ENCODE measurements at regions not wholly inside any gene's neighbourhood (a gene's known extent, or its start where the extent isn't known, plus 50 kb on each side); places are given as distances from the start of the nearest gene placed in this dataset.
A peak's percentile ranks its signal among the peaks of the same experiment; 100 is the strongest.

DNA sequence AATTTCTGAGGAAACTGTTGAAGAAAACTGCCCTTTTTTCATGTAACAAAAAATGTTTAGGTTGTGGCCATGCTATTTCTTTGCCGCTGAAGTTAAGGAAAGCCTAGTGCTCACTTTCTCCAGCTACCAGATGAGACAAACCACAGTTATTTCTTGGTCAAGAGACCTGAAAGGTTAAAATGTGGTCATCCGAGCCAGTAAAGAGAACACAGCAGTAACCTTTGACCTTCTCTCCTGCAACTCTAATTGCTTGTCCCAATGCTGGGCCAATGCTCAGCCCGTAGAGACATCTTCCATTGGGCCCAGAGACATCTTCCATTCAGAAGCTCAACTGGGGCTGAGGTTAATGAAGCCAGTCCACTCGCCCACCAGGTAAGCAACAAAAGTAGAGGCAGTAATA lies 109.8 kb upstream of the CPSF6 start:
- no peaks in the 10 kb centered on the region for H3K36me3 Mint-ChIP-seq
- no peak overlapping the region for H3K4me3 Mint-ChIP-seq
- peaks cover 1% of the 10 kb centered on the region for H3K27me3 Mint-ChIP-seq
- H3K9me3 Mint-ChIP-seq = no peaks in the 10 kb centered on the region
- ATAC-seq (ENCODE audit: low read depth) = no peak
- no peak overlapping the region for H3K27ac Mint-ChIP-seq
- H3K4me1 Mint-ChIP-seq = no peaks in the 10 kb centered on the region
- no peak for DNase-seq (ENCODE audit: low spot score in 2 of 2)

DNA sequence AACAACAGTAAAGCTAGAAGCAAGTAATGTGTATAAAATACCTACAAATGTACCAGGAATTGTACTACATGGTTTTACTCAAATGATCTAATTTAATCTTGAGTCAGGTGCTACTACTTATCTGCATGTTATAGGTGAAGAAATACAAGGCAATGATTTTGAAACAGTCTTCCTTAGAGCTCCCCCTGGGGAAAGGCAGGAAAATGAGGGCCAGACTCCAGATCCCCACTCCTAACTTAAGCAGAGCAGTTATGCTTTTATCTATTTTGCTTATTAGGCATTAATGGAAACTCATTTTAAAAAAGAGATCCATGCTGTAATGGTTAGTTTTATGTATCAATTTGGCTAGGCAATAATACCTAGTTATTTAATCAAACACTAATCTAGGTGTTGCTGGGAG lies 109.3 kb upstream of the CPSF6 start:
- DNase-seq (ENCODE audit: low spot score in 2 of 2) = no peak
- no peaks in the 10 kb centered on the region for H3K9me3 Mint-ChIP-seq
- ATAC-seq (ENCODE audit: low read depth) = no peak
- no peaks in the 10 kb centered on the region for H3K4me1 Mint-ChIP-seq
- H3K4me3 Mint-ChIP-seq = no peak overlapping the region
- H3K27ac Mint-ChIP-seq = no peak overlapping the region
- H3K36me3 Mint-ChIP-seq = no peaks in the 10 kb centered on the region
- peaks cover 1% of the 10 kb centered on the region for H3K27me3 Mint-ChIP-seq

DNA sequence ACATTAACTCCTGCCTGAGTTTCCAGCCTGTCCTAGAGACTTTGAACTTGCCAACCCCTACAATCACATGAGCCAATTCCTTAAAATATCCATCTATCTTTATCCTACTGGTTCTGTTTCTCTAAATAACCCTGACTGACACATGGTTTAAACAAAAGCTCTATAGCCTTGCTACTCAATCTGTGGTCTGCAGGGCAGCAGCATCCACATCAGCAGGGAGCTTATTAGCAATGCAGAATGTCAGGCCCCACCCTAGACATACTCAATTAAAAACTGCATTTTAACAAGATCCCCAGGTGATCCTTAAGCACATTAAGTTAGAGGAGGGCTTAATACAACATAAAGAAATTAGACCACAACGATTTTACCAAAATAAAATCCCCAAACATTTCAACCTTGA lies 108.3 kb upstream of the CPSF6 start:
- H3K4me3 Mint-ChIP-seq = no peak overlapping the region
- H3K27ac Mint-ChIP-seq = no peak overlapping the region
- H3K4me1 Mint-ChIP-seq = no peaks in the 10 kb centered on the region
- no peaks in the 10 kb centered on the region for H3K36me3 Mint-ChIP-seq
- ATAC-seq (ENCODE audit: low read depth) (no peak), DNase-seq (ENCODE audit: low spot score in 2 of 2) (no peak)
- H3K9me3 Mint-ChIP-seq = no peaks in the 10 kb centered on the region
- H3K27me3 Mint-ChIP-seq = peaks cover 1% of the 10 kb centered on the region

DNA sequence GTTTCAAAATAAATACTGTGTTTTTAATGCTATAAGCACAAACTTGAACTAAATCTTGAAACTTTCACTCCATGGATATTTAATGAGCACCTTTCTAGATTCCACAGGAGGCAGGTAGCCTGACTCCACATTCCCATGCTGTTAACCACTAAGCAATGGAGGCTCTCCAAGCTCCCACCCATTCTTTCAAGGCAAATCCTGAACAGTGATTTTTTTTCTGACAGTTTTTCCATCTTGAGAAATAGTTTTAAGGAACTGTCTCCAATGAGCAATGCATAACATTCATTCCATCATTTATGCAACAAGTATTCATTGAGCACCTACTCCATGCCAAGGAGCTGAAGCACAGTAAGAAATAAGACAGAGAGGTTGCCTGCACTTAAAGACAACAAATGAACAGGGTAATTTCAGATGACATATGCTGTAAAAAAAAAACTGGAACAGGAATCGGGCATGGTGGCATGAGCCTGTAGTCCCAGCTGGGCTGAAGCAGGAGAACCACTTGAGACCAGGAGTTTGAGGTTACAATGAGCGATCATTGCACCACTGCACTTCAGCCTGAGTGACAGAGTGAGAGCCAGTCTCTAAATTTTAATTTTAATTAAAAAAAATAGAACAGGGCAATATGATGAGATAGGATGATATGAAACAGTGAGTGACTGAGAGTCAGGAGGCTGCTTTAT lies 102.3 kb upstream of the CPSF6 start:
- no peak for DNase-seq (ENCODE audit: low spot score in 2 of 2)
- Mint-ChIP-seq H3K27ac (no peak overlapping the region), H3K36me3 (peaks cover 7% of the 10 kb centered on the region), H3K27me3 (peaks cover 8% of the 10 kb centered on the region), H3K4me3 (no peak overlapping the region), H3K4me1 (no peaks in the 10 kb centered on the region), H3K9me3 (peaks cover 11% of the 10 kb centered on the region)
- no peak for ATAC-seq (ENCODE audit: low read depth)

DNA sequence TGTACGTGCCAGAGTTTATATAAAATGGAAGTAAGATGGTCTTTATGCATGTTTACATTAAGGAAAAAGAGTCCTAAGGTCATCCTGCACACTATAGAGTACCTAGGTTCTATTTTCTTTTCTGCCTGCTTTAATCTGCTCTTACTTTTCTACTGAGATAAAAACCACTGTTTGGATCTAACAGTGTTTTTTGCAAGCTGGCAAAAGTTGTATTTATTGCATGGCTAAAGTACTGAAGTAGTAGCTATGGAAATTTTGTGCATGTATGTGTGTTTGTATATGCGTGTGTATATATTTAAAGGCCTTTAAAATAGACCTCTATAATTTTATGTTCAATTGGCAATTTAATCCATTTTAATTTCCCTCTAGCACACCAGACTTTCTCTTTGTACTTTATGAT lies 98.3 kb upstream of the CPSF6 start:
- no peak for DNase-seq (ENCODE audit: low spot score in 2 of 2)
- Mint-ChIP-seq H3K9me3 (peaks cover 11% of the 10 kb centered on the region), H3K4me1 (no peaks in the 10 kb centered on the region), H3K27ac (no peak overlapping the region), H3K36me3 (peaks cover 7% of the 10 kb centered on the region), H3K27me3 (peaks cover 8% of the 10 kb centered on the region), H3K4me3 (no peak overlapping the region)
- ATAC-seq (ENCODE audit: low read depth) = no peak

DNA sequence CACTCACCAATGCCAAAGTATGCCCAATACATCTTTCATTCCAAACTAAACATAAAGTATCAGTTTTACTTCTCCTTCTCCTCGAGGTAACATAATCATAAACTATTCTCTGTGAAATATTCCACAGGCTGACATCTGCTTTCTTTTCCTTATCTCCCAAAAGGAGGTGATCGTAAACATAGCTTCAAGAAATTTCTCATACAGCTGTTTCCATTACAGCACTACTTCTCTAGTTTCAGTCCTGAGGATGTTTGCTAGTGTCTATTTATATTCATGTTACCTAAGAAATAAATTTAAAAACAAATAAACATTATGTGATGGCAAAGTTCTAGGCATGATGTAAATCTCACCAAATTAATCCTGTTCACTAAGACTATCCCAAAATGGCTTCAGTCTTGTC lies 90.1 kb upstream of the CPSF6 start:
- ATAC-seq (ENCODE audit: low read depth) = no peak
- Mint-ChIP-seq H3K9me3 (no peaks in the 10 kb centered on the region), H3K4me1 (no peaks in the 10 kb centered on the region), H3K4me3 (no peak overlapping the region), H3K36me3 (peaks cover 3% of the 10 kb centered on the region), H3K27me3 (no peaks in the 10 kb centered on the region), H3K27ac (no peak overlapping the region)
- no peak for DNase-seq (ENCODE audit: low spot score in 2 of 2)

DNA sequence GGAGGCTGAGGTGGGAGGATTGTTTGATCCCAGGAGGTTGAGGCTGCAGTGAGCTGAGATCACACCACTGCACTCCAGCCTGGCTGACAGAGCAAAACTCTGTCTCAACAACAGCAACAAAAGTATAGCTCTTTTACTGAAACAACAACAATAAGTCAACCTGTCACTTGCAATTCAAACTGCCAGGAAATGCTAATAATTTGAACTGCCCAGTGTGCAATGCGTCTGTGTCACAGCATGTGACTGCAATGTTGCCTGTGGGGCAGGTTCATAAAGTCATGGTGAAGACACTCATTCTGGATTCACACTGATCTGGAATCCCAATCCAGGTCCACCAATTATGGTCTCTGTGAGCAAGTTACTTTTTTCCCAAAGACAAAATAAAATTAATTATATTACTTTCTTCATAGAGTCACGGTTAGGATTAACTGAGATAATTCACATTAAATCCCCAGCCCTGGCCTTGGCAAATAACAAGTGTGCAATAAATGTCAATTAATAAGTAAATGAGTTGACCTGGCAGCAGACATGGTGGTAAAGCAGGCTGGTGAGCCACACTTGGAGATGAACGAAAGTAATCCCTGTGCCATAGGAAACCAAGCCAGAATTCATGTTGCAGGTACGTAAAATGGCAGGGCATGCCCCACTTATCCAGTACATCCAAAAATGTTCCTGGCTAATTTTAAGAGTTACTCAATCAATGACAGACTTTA lies 89.1 kb upstream of the CPSF6 start:
- Mint-ChIP-seq H3K27ac (no peak overlapping the region), H3K9me3 (no peaks in the 10 kb centered on the region), H3K27me3 (no peaks in the 10 kb centered on the region), H3K4me1 (peaks cover 3% of the 10 kb centered on the region), H3K4me3 (no peak overlapping the region), H3K36me3 (peaks cover 3% of the 10 kb centered on the region)
- no peak for DNase-seq (ENCODE audit: low spot score in 2 of 2)
- ATAC-seq (ENCODE audit: low read depth) = no peak

DNA sequence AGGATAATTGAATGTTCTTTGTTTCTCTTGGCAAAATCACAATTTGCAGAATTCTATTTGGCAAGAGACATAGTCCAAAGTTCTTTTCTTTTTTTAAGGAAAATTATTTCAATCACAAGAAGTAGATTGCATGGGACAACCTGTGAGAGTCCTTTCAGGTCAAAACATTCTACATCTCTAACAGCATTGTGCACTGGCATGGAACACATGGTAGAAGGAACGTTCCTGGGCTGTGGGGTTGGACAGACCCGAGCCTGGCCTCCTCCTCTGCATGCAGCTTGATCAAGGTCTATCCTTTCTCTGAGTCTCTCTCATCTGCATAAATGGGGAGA lies 88.6 kb upstream of the CPSF6 start:
- no peaks in the 10 kb centered on the region for H3K27me3 Mint-ChIP-seq
- no peak for ATAC-seq (ENCODE audit: low read depth)
- no peak overlapping the region for H3K27ac Mint-ChIP-seq
- peaks cover 3% of the 10 kb centered on the region for H3K4me1 Mint-ChIP-seq
- H3K4me3 Mint-ChIP-seq = no peak overlapping the region
- no peaks in the 10 kb centered on the region for H3K9me3 Mint-ChIP-seq
- peaks cover 3% of the 10 kb centered on the region for H3K36me3 Mint-ChIP-seq
- no peak for DNase-seq (ENCODE audit: low spot score in 2 of 2)

DNA sequence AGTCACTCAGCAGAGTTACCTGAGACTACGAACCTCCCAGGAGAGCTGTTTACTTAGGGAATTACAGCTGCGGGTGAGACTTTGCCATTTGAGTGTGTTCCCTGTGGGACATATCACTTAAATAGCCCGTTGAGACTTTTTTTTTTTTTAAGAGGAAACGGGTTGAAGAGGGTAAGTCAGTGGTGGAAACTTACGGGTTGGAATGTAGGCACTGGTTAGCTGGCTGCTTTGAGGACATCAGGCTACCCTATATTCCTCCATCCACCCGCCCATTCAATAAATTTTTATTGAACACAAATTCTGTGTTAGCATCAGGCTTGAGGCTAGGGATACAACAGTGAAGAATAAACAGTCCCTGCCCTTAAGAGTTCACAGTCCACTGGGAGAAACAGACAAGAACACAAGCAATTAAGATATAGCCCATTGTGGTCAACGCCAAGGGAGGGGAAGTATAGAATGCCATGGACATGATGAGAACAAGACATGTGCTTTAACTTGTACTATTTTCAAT lies 88.1 kb upstream of the CPSF6 start:
- peaks cover 3% of the 10 kb centered on the region for H3K4me1 Mint-ChIP-seq
- peaks cover 3% of the 10 kb centered on the region for H3K36me3 Mint-ChIP-seq
- ATAC-seq (ENCODE audit: low read depth) = no peak
- H3K4me3 Mint-ChIP-seq = no peak overlapping the region
- no peak overlapping the region for H3K27ac Mint-ChIP-seq
- DNase-seq (ENCODE audit: low spot score in 2 of 2) = no peak
- H3K27me3 Mint-ChIP-seq = no peaks in the 10 kb centered on the region
- H3K9me3 Mint-ChIP-seq = no peaks in the 10 kb centered on the region

DNA sequence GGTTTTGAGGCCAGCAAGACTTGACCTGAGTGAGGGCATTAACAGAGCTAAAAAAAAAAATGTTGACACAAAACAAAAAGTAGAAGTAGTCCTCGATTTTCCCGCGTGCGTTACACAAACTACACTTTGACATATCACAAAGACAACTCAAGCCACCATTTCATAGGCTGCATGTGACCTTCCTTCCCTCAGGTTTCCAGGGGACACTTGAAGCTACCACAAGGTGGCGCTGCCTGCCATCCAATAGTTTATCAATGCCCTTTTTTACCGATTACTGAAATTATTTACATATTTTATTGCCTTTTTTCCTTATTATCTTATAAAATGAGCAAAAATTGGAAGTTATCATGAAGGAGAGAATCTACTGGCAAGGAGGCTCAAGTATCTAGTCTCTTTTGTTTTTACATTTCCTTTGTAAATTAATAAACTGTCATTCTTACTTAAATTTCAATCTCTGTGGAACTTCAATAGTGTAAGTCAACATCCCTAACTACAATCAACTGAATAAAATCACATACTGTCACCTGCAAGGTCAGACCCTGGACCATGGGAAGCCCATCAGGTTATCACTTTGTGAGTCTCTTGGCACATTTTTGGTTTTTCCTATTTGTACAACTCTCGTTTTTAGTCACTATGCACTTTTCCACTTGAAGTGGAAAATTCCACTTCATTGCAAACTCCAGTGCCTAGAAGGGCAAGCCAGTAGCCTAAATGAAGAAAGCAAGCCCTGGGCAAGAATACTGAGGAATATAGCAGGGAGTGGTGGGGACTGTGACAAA lies 84.6 kb upstream of the CPSF6 start:
- Mint-ChIP-seq H3K36me3 (peaks cover 3% of the 10 kb centered on the region), H3K9me3 (no peaks in the 10 kb centered on the region), H3K27me3 (peaks cover 2% of the 10 kb centered on the region), H3K4me1 (peaks cover 3% of the 10 kb centered on the region), H3K4me3 (no peak overlapping the region), H3K27ac (no peak overlapping the region)
- DNase-seq (ENCODE audit: low spot score in 2 of 2) = peak; percentile 59 to 65
- peak; percentile 57 for ATAC-seq (ENCODE audit: low read depth)

DNA sequence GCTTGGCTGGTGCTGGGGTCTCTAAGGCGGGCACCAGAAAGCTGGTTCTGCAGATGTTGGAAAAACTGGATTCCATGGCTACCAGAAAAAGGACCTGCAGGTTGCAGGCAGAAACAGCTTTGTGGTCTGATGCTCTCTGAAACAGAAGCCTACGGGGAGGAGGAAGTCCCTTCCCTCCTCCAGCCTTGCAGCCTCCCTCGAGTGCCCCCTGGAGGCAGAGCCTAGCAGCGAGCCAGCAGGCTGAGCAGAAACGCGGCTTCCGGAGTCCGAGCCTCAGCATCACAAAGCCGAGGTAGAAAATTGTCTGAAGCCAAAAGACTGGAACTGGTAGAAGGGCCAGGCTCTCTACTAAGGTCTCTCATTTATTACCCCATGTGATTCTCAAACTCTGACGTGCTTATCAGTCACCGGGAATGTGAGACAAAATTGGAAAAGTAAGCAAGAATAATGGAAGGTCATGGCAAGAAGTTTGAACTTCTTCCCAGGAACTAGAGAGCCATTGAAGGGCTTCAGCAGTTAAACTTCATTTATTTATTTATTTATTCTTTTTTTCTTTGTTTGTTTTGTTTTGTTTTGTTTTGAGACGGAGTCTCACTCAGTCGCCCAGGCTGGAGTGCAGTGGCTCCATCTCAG lies 82.2 kb upstream of the CPSF6 start:
- Mint-ChIP-seq H3K4me3 (peak overlapping the region; percentile 62), H3K27ac (no peak overlapping the region)
- peak; percentile 97 for ATAC-seq (ENCODE audit: low read depth)

DNA sequence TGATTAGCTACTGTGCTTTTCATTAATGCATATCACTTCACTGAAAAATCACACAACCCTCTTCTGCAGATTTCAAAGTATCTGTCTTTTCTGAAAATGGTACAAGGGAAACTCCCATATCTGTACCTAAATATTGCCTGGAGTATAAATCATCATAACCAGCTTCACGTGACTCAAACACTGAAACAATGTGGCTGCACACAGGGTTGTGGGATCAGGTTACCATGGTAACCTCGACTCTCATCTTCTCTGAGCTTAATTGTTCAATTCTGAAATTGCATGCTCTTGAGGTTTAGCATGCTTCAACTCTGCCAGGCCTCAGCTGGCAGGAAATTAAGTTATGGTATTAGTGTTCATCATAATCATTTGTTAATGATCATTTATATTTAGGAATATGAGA lies 77.5 kb upstream of the CPSF6 start:
- peaks cover 3% of the 10 kb centered on the region for H3K4me1 Mint-ChIP-seq
- peaks cover 2% of the 10 kb centered on the region for H3K27me3 Mint-ChIP-seq
- H3K9me3 Mint-ChIP-seq = no peaks in the 10 kb centered on the region
- ATAC-seq (ENCODE audit: low read depth) (no peak), DNase-seq (ENCODE audit: low spot score in 2 of 2) (no peak)
- no peak overlapping the region for H3K4me3 Mint-ChIP-seq
- peak overlapping the region; percentile 8 for H3K27ac Mint-ChIP-seq
- H3K36me3 Mint-ChIP-seq = no peaks in the 10 kb centered on the region

More for the DNA sequence above, 82.2 kb upstream of the CPSF6 start:
- peak; percentile 86 to 94 for DNase-seq (ENCODE audit: low spot score in 2 of 2)
- Mint-ChIP-seq H3K9me3 (no peaks in the 10 kb centered on the region), H3K4me1 (peaks cover 5% of the 10 kb centered on the region), H3K27me3 (peaks cover 2% of the 10 kb centered on the region), H3K36me3 (peaks cover 3% of the 10 kb centered on the region)

DNA sequence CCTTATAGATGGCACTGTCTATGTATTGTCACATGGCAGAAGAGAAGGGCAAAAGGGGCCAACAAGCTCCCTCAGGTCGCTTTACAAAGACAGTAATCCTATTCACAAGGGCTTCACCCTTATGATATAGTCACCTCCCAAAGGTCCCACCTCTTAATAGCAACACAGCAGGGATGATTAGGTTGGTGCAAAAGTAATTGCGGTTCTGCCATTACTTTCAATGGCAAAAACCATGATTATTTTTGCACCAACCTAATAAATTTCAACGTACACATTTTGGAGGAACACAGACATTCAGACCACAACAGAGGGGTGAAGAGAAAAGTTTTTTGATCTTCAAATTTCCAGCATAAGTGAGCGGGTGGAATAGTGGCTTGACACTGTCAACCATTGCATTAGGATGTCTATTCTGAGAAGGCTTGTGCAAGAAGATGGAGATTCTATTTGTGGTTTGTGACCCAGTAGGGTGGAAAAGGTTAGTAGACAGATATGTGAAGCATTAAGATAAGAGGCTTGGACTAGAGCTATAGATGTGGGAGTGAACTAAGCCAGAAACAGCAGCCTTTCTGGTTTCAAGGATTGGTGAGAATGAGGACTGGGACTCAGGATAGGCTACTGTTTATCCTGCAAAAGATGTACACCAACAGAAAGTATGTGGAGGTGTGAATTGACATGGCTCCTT lies 75.5 kb upstream of the CPSF6 start:
- DNase-seq (ENCODE audit: low spot score in 2 of 2) = no peak
- H3K27me3 Mint-ChIP-seq = no peaks in the 10 kb centered on the region
- H3K4me1 Mint-ChIP-seq = peaks cover 3% of the 10 kb centered on the region
- H3K9me3 Mint-ChIP-seq = no peaks in the 10 kb centered on the region
- no peak overlapping the region for H3K27ac Mint-ChIP-seq
- no peak overlapping the region for H3K4me3 Mint-ChIP-seq
- no peak for ATAC-seq (ENCODE audit: low read depth)
- no peaks in the 10 kb centered on the region for H3K36me3 Mint-ChIP-seq
